ENCODE measurements at regions not wholly inside any gene's neighbourhood (a gene's known extent, or its start where the extent isn't known, plus 50 kb on each side); places are given as distances from the start of the nearest gene placed in this dataset.

GRCh38 chr11:134818516-134818915, 406.5 kb upstream of the B3GAT1 start:
- Mint-ChIP-seq H3K27ac (no peak overlapping the region), H3K36me3 (ENCODE audit: low read depth) (no peaks in the 10 kb centered on the region), H3K27me3 (peaks cover 20% of the 10 kb centered on the region), H3K4me1 (no peaks in the 10 kb centered on the region), H3K9me3 (no peaks in the 10 kb centered on the region), H3K4me3 (no peak overlapping the region)
- ATAC-seq, result no peak
- no peak for DNase-seq

- no peaks in the 10 kb centered on the region for H3K9me3 Mint-ChIP-seq
- H3K27ac Mint-ChIP-seq, result no peak overlapping the region
- DNase-seq (no peak), ATAC-seq (no peak)
- H3K27me3 Mint-ChIP-seq, result peaks cover 19% of the 10 kb centered on the region
- H3K4me3 Mint-ChIP-seq, result no peak overlapping the region
- no peaks in the 10 kb centered on the region for H3K36me3 Mint-ChIP-seq (ENCODE audit: low read depth)
- H3K4me1 Mint-ChIP-seq, result no peaks in the 10 kb centered on the region
Measured at GRCh38 chr11:134815404-134815803, 403.4 kb upstream of the B3GAT1 start.

- no peaks in the 10 kb centered on the region for H3K4me1 Mint-ChIP-seq
- no peaks in the 10 kb centered on the region for H3K9me3 Mint-ChIP-seq
- H3K36me3 Mint-ChIP-seq (ENCODE audit: low read depth), result no peaks in the 10 kb centered on the region
- ATAC-seq, result no peak
- no peak overlapping the region for H3K27ac Mint-ChIP-seq
- no peak for DNase-seq
- peaks cover 9% of the 10 kb centered on the region for H3K27me3 Mint-ChIP-seq
- H3K4me3 Mint-ChIP-seq, result no peak overlapping the region
Measured at GRCh38 chr11:134807997-134808396, 396.0 kb upstream of the B3GAT1 start.

GRCh38 chr11:134802598-134802997, 390.6 kb upstream of the B3GAT1 start:
- Mint-ChIP-seq H3K36me3 (ENCODE audit: low read depth) (no peaks in the 10 kb centered on the region), H3K27me3 (peaks cover 13% of the 10 kb centered on the region), H3K4me3 (no peak overlapping the region), H3K27ac (no peak overlapping the region), H3K4me1 (no peaks in the 10 kb centered on the region), H3K9me3 (no peaks in the 10 kb centered on the region)
- no peak for ATAC-seq
- DNase-seq, result no peak

- Mint-ChIP-seq H3K4me3 (no peak overlapping the region), H3K27me3 (peaks cover 13% of the 10 kb centered on the region), H3K9me3 (no peaks in the 10 kb centered on the region), H3K4me1 (no peaks in the 10 kb centered on the region), H3K36me3 (ENCODE audit: low read depth) (no peaks in the 10 kb centered on the region), H3K27ac (no peak overlapping the region)
- ATAC-seq, result no peak
- DNase-seq, result no peak
Measured at GRCh38 chr11:134802116-134802515, 390.1 kb upstream of the B3GAT1 start.

- H3K4me3 Mint-ChIP-seq, result no peak overlapping the region
- H3K27ac Mint-ChIP-seq, result no peak overlapping the region
- ATAC-seq (no peak), DNase-seq (no peak)
- no peaks in the 10 kb centered on the region for H3K9me3 Mint-ChIP-seq
- peaks cover 13% of the 10 kb centered on the region for H3K27me3 Mint-ChIP-seq
- no peaks in the 10 kb centered on the region for H3K4me1 Mint-ChIP-seq
- H3K36me3 Mint-ChIP-seq (ENCODE audit: low read depth), result no peaks in the 10 kb centered on the region
Measured at GRCh38 chr11:134801570-134801969, 389.5 kb upstream of the B3GAT1 start.

- Mint-ChIP-seq H3K36me3 (ENCODE audit: low read depth) (no peaks in the 10 kb centered on the region), H3K4me1 (no peaks in the 10 kb centered on the region), H3K27ac (no peak overlapping the region), H3K9me3 (no peaks in the 10 kb centered on the region), H3K4me3 (no peak overlapping the region), H3K27me3 (peaks cover 13% of the 10 kb centered on the region)
- ATAC-seq (no peak), DNase-seq (no peak)
Measured at GRCh38 chr11:134800826-134801225, 388.8 kb upstream of the B3GAT1 start.

GRCh38 chr11:134800130-134800529, 388.1 kb upstream of the B3GAT1 start:
- no peak overlapping the region for H3K27ac Mint-ChIP-seq
- DNase-seq (no peak), ATAC-seq (no peak)
- H3K9me3 Mint-ChIP-seq, result no peaks in the 10 kb centered on the region
- H3K27me3 Mint-ChIP-seq, result peaks cover 13% of the 10 kb centered on the region
- no peaks in the 10 kb centered on the region for H3K36me3 Mint-ChIP-seq (ENCODE audit: low read depth)
- H3K4me1 Mint-ChIP-seq, result no peaks in the 10 kb centered on the region
- no peak overlapping the region for H3K4me3 Mint-ChIP-seq

- Mint-ChIP-seq H3K9me3 (no peaks in the 10 kb centered on the region), H3K4me1 (no peaks in the 10 kb centered on the region), H3K27ac (no peak overlapping the region), H3K36me3 (ENCODE audit: low read depth) (no peaks in the 10 kb centered on the region), H3K4me3 (no peak overlapping the region), H3K27me3 (peaks cover 11% of the 10 kb centered on the region)
- DNase-seq, result no peak
- ATAC-seq, result no peak
Measured at GRCh38 chr11:134799386-134799785, 387.3 kb upstream of the B3GAT1 start.

GRCh38 chr11:134797411-134798089, 385.5 kb upstream of the B3GAT1 start:
- H3K4me3 Mint-ChIP-seq, result no peak overlapping the region
- no peak for ATAC-seq
- H3K9me3 Mint-ChIP-seq, result no peaks in the 10 kb centered on the region
- no peaks in the 10 kb centered on the region for H3K4me1 Mint-ChIP-seq
- DNase-seq, result no peak
- H3K27me3 Mint-ChIP-seq, result peaks cover 7% of the 10 kb centered on the region
- H3K27ac Mint-ChIP-seq, result no peak overlapping the region
- H3K36me3 Mint-ChIP-seq (ENCODE audit: low read depth), result no peaks in the 10 kb centered on the region

- Mint-ChIP-seq H3K4me3 (no peak overlapping the region), H3K4me1 (no peaks in the 10 kb centered on the region), H3K27me3 (peaks cover 4% of the 10 kb centered on the region), H3K27ac (no peak overlapping the region), H3K9me3 (no peaks in the 10 kb centered on the region), H3K36me3 (ENCODE audit: low read depth) (no peaks in the 10 kb centered on the region)
- ATAC-seq (no peak), DNase-seq (no peak)
Measured at GRCh38 chr11:134795017-134795416, 383.0 kb upstream of the B3GAT1 start.

GRCh38 chr11:134794192-134794591, 382.1 kb upstream of the B3GAT1 start:
- ATAC-seq (no peak), DNase-seq (no peak)
- H3K4me1 Mint-ChIP-seq, result no peaks in the 10 kb centered on the region
- H3K27ac Mint-ChIP-seq, result no peak overlapping the region
- H3K4me3 Mint-ChIP-seq, result no peak overlapping the region
- H3K27me3 Mint-ChIP-seq, result peaks cover 4% of the 10 kb centered on the region
- no peaks in the 10 kb centered on the region for H3K9me3 Mint-ChIP-seq
- no peaks in the 10 kb centered on the region for H3K36me3 Mint-ChIP-seq (ENCODE audit: low read depth)

GRCh38 chr11:134792677-134793076, 380.6 kb upstream of the B3GAT1 start:
- Mint-ChIP-seq H3K27me3 (peaks cover 6% of the 10 kb centered on the region), H3K4me3 (no peak overlapping the region), H3K27ac (no peak overlapping the region), H3K36me3 (ENCODE audit: low read depth) (no peaks in the 10 kb centered on the region), H3K9me3 (no peaks in the 10 kb centered on the region), H3K4me1 (no peaks in the 10 kb centered on the region)
- DNase-seq (no peak), ATAC-seq (no peak)

GRCh38 chr11:134792044-134792443, 380.0 kb upstream of the B3GAT1 start:
- H3K27me3 Mint-ChIP-seq, result peaks cover 6% of the 10 kb centered on the region
- ATAC-seq (no peak), DNase-seq (no peak)
- no peaks in the 10 kb centered on the region for H3K36me3 Mint-ChIP-seq (ENCODE audit: low read depth)
- no peak overlapping the region for H3K4me3 Mint-ChIP-seq
- H3K4me1 Mint-ChIP-seq, result no peaks in the 10 kb centered on the region
- no peaks in the 10 kb centered on the region for H3K9me3 Mint-ChIP-seq
- no peak overlapping the region for H3K27ac Mint-ChIP-seq

- H3K4me3 Mint-ChIP-seq, result no peak overlapping the region
- no peak for ATAC-seq
- H3K9me3 Mint-ChIP-seq, result no peaks in the 10 kb centered on the region
- no peak for DNase-seq
- H3K27me3 Mint-ChIP-seq, result peaks cover 7% of the 10 kb centered on the region
- no peaks in the 10 kb centered on the region for H3K4me1 Mint-ChIP-seq
- no peak overlapping the region for H3K27ac Mint-ChIP-seq
- H3K36me3 Mint-ChIP-seq (ENCODE audit: low read depth), result no peaks in the 10 kb centered on the region
Measured at GRCh38 chr11:134791102-134791501, 379.1 kb upstream of the B3GAT1 start.

GRCh38 chr11:134789104-134789503, 377.1 kb upstream of the B3GAT1 start:
- no peaks in the 10 kb centered on the region for H3K9me3 Mint-ChIP-seq
- no peak overlapping the region for H3K4me3 Mint-ChIP-seq
- H3K4me1 Mint-ChIP-seq, result no peaks in the 10 kb centered on the region
- ATAC-seq, result no peak
- no peak overlapping the region for H3K27ac Mint-ChIP-seq
- no peaks in the 10 kb centered on the region for H3K36me3 Mint-ChIP-seq (ENCODE audit: low read depth)
- DNase-seq, result no peak
- peaks cover 5% of the 10 kb centered on the region for H3K27me3 Mint-ChIP-seq

Measured in activated naive CD8-positive, alpha-beta T cell treated with anti-CD3 and anti-CD28 coated beads, Interleukin-2, amount 50 U/mL, for 24 hours (primary cell).